Keratinocyte (primary cell): ENCODE measurements at regions not wholly inside any gene's neighbourhood (a gene's known extent, or its start where the extent isn't known, plus 50 kb on each side); places are given as distances from the start of the nearest gene placed in this dataset.

Experiments
- DNase-seq: peaks from one replicate; pipeline ENCODE4 v3.0.0-alpha.2; 2011; ENCODE audit warnings: low read depth, missing footprints, low spot score
- FAIRE-seq: peaks from 2 replicates; lab custom pipeline; 2011; peaks lifted over from hg19 to GRCh38; lab: Jason Lieb, UNC
- H2AFZ ChIP-seq: 2 replicates; pipeline ENCODE4 v1.6.0; 2012; ENCODE audit warnings: low read length, control low read depth, inconsistent platforms; ENCODE audit not compliant: control insufficient read depth
- H3K27ac ChIP-seq: 2 replicates; pipeline ENCODE4 v1.5.1; 2011; ENCODE audit warnings: low read length; ENCODE audit not compliant: control insufficient read depth, insufficient read depth
- H3K27me3 ChIP-seq: 3 replicates; pipeline ENCODE4 v1.6.0; 2011; ENCODE audit warnings: low read length; ENCODE audit not compliant: control insufficient read depth, insufficient read depth; ENCODE audit errors: extremely low read depth
- H3K36me3 ChIP-seq, 2 experiments: 2 replicates in 1 of 2; 3 replicates in 1 of 2; pipeline ENCODE4 v1.5.1; 2011; ENCODE audit warnings: low read length in 2 of 2, mild to moderate bottlenecking in 1 of 2; ENCODE audit not compliant: control insufficient read depth in 2 of 2, insufficient read depth in 2 of 2; ENCODE audit errors: extremely low read depth in 1 of 2
- H3K4me1 ChIP-seq: 3 replicates; pipeline ENCODE4 v1.5.1; 2011; ENCODE audit warnings: low read length; ENCODE audit not compliant: control insufficient read depth, insufficient read depth; ENCODE audit errors: extremely low read depth
- H3K4me2 ChIP-seq: 3 replicates; pipeline ENCODE4 v1.6.0; 2011; ENCODE audit warnings: low read depth, low read length; ENCODE audit not compliant: control insufficient read depth, insufficient read depth; ENCODE audit errors: extremely low read depth
- H3K4me3 ChIP-seq, 3 experiments: fragments of 200-600 bp in 1 of 3; sonication (generic) in 1 of 3; 2 replicates in 2 of 3; 3 replicates in 1 of 3; pipeline ENCODE4 v1.5.1; 2011 to 2016; ENCODE audit warnings: low read length in 3 of 3, mild to moderate bottlenecking in 3 of 3, control low read depth in 2 of 3, inconsistent platforms in 1 of 3, low read depth in 1 of 3, mixed read lengths in 1 of 3, mixed run types in 1 of 3, moderate library complexity in 1 of 3; ENCODE audit not compliant: control insufficient read depth in 2 of 3, insufficient read depth in 2 of 3; ENCODE audit errors: extremely low read depth in 1 of 3
- H3K79me2 ChIP-seq: 2 replicates; pipeline ENCODE4 v1.6.0; 2012; ENCODE audit warnings: low read length; ENCODE audit not compliant: control insufficient read depth, insufficient read depth
- H3K9ac ChIP-seq: 3 replicates; pipeline ENCODE4 v1.6.0; 2011; ENCODE audit warnings: low read length; ENCODE audit not compliant: control insufficient read depth, insufficient read depth; ENCODE audit errors: extremely low read depth
- H3K9me1 ChIP-seq: 3 replicates; pipeline ENCODE4 v1.6.0; 2011; ENCODE audit warnings: low read length; ENCODE audit not compliant: control insufficient read depth, insufficient read depth; ENCODE audit errors: extremely low read depth
- H3K9me3 ChIP-seq: 2 replicates; pipeline ENCODE4 v1.5.1; 2012; ENCODE audit warnings: low read depth, low read length; ENCODE audit not compliant: control insufficient read depth
- H4K20me1 ChIP-seq: 3 replicates; pipeline ENCODE4 v1.6.0; 2011; ENCODE audit warnings: low read length; ENCODE audit not compliant: control insufficient read depth, insufficient read depth; ENCODE audit errors: extremely low read depth
- CTCF ChIP-seq, 3 experiments: IDR thresholded peaks in 1 of 3; conservative IDR thresholded peaks in 1 of 3; optimal IDR thresholded peaks in 1 of 3; 2 replicates in 2 of 3; 3 replicates in 1 of 3; pipeline versions ENCODE3 to v1.5.1; 2011; ENCODE audit warnings: low read length in 3 of 3, mild to moderate bottlenecking in 3 of 3, moderate library complexity in 2 of 3, control low read depth in 1 of 3, inconsistent platforms in 1 of 3; ENCODE audit not compliant: insufficient read depth in 2 of 3; ENCODE audit errors: extremely low read depth in 1 of 3
- EZH2 ChIP-seq: IDR thresholded peaks from one replicate; pipeline ENCODE4 v1.6.1; 2012; ENCODE audit warnings: inconsistent platforms, mild to moderate bottlenecking, low read length, moderate library complexity
- dilution Hi-C: fragments of 300-500 bp; cut with MboI; formaldehyde crosslinking; loops from one replicate; pipeline ENCODE4 v1.7.0; 2020; ENCODE audit warnings: low sequenced_read_pairs; ENCODE audit not compliant: extremely low pct_ligation_motif_present

DNA sequence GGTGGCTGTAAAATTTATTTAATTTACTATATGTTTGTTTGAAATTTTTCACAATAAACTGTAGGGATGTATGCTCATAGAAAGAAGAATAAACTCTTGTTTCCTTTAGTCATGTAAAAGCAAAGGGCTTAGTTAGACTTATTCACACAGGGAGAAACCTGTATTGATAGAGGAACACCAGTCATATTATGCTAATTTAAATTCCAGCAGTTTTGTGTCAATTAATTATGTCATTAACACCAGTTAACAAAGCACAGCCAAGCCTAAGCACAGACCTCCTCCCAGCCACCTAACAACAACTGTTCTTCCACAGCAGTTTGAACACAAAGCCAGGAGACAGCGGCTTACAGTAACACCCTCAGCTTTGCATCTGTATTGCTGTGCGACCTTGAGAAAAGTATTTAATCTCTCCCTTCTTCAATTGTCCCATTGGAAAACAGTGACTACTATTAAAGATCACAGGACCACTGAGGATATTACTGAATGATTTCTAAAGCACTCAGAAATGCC lies 260.8 kb upstream of the RRP15 start:
- no peak overlapping the region for H3K4me2 ChIP-seq
- no peak for FAIRE-seq
- dilution Hi-C loops: no loop called here
- H3K9me1 ChIP-seq: no peaks in the 10 kb centered on the region
- no peak for DNase-seq
- no peak overlapping the region for H3K9ac ChIP-seq
- TF ChIP-seq EZH2 (no peak), CTCF (optimal IDR thresholded peaks at IDR 0.05 in 1 of 3, IDR thresholded peaks at IDR 0.05 in 1 of 3, conservative IDR thresholded peaks at IDR 0.05 in 1 of 3; ENCODE audit: extremely low read depth in 1 of 3, insufficient read depth in 2 of 3, low read length in 3 of 3) (no peak)
- H3K4me3 ChIP-seq: no peak overlapping the region
- H3K9me3 ChIP-seq: no peaks in the 10 kb centered on the region
- no peaks in the 10 kb centered on the region for H3K4me1 ChIP-seq
- no peak overlapping the region for H3K27ac ChIP-seq
- H3K36me3 ChIP-seq: no peaks in the 10 kb centered on the region
- no peak overlapping the region for H2AFZ ChIP-seq
- no peaks in the 10 kb centered on the region for H3K27me3 ChIP-seq
- H4K20me1 ChIP-seq: no peaks in the 10 kb centered on the region
- no peaks in the 10 kb centered on the region for H3K79me2 ChIP-seq

DNA sequence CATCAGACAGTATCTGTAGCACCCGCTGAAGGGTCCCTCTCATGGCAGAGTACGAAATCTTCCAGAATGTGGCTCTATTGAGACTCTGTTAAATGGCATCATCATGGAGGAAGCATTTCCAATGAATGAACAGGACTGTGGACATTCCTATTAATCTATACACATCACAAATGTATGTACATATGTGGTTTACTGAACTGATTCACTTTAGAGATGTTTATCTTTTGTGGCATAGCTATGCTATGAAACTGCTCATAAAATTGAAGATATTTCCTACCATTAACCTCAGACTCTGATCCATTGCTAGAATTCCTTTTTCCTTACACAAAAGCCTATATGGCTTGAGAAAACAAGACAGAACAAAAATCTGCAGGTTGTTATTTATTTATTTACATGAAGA lies 259.6 kb upstream of the RRP15 start:
- Histone ChIP-seq H3K36me3 (no peaks in the 10 kb centered on the region), H3K9ac (no peak overlapping the region), H3K9me1 (no peaks in the 10 kb centered on the region), H3K4me3 (no peak overlapping the region), H3K27me3 (no peaks in the 10 kb centered on the region), H3K4me1 (no peaks in the 10 kb centered on the region), H3K9me3 (no peaks in the 10 kb centered on the region), H3K4me2 (no peak overlapping the region), H4K20me1 (no peaks in the 10 kb centered on the region), H3K79me2 (no peaks in the 10 kb centered on the region), H3K27ac (no peak overlapping the region), H2AFZ (no peak overlapping the region)
- dilution Hi-C loops: no loop called here
- no peak for TF ChIP-seq CTCF (optimal IDR thresholded peaks at IDR 0.05 in 1 of 3, IDR thresholded peaks at IDR 0.05 in 1 of 3, conservative IDR thresholded peaks at IDR 0.05 in 1 of 3; ENCODE audit: extremely low read depth in 1 of 3, insufficient read depth in 2 of 3, low read length in 3 of 3)
- TF ChIP-seq EZH2: no peak
- DNase-seq: no peak
- peak; percentile 20 for FAIRE-seq
